ENCODE measurements at regions not wholly inside any gene's neighbourhood (a gene's known extent, or its start where the extent isn't known, plus 50 kb on each side); places are given as distances from the start of the nearest gene placed in this dataset.

- DNase-seq, result no peak
These were observed 515.5 kb downstream of the COL12A1 start for GRCh38 chr6:74690365-74690764.

DNA sequence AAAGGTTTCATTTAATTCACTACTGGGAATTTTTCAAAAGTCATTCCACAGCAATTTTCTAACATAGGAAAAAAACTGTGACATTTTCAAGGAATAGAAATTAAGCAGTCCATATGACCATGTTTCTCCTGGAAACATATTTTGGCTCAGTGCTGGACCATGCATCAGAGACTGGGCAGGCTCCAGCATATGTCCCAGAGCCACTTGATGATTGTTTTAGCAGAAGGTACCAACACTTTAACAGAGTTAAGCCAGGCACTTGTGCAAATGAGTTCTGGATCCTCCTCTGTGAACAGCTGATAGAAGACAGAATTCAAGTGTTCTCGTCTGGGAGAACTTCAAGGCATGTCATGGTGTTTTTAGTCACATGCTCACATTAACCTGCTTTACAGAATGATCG lies 516.3 kb downstream of the COL12A1 start:
- no peak for DNase-seq

GRCh38 chr6:74677463-74677862 lies 528.4 kb downstream of the COL12A1 start:
- DNase-seq, result no peak

DNA sequence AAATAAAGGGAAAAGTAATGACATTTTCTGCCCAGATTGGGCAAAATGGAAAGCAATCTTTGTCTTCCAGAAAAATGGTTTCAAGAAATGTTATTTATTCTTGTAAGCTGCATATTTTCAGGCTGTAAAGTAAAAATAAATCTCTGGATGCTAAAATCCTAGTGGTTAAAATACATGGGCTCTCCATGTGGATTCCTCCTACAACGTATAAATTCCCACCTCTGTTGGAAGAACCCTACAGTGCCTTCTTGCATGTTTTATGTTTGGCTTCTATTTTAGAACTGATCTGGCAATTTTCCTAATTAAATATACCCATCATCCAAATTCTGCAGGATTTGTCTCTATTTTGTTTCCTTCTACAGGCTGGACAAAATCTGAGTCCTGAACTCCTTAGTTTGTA lies 528.9 kb downstream of the COL12A1 start:
- no peak for DNase-seq

DNA sequence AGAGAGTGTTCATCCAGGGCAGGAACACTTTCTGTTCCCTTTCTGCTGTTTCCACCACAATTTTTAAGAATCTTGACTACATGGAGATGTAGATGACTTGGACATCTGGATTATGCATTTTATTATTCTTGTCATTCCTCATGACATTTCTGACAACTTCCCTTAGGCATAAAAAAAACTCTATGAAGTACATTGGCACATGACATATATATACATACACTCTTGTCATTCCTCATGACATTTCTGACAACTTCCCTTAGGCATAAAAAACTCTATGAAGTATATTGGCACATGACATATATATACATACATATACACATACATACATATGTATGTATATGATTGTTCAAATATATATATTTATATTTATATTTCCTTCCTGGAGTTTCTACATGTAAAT lies 531.5 kb downstream of the COL12A1 start:
- DNase-seq, result no peak

DNA sequence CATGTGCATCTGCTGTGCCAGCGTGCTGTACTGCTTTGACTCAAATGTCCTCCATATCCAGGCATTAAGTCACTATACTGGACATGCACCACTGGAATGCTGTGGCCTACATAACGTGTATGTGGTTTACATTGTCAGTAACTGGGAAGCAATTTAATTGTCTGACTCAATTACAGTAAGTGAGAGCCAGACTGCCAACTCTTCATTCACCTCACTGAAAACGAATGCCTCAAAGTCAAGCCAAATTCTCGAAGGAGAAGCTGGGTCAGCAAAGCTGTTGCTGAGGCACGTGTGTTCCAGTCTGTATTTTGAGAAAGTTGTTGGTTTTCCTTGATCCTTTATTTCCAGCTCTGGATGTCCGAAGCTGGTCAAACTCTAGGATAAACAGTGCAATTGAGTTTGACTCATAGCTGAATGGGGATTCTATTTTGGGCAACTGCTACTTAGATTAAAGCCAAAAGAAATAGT lies 534.3 kb downstream of the COL12A1 start:
- DNase-seq, result no peak

DNA sequence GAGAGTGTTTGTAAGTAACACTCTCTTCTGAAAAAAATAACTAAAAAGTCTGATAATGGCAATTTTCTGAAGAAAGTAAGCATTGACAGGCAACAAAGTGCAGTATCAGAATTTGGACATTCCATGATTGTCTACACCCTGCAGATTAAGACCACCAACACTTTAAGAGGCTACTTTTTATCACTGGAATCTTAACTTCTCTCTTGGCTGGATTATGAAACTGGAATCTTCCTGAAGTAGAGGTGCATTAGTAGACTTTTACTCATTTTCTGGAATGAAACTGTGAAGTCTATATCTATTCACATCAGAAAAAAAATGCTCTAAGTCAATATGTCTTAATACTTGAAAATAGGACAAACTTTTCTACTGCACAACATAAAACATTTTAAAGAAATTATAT lies 547.5 kb downstream of the COL12A1 start:
- no peak for DNase-seq

DNA sequence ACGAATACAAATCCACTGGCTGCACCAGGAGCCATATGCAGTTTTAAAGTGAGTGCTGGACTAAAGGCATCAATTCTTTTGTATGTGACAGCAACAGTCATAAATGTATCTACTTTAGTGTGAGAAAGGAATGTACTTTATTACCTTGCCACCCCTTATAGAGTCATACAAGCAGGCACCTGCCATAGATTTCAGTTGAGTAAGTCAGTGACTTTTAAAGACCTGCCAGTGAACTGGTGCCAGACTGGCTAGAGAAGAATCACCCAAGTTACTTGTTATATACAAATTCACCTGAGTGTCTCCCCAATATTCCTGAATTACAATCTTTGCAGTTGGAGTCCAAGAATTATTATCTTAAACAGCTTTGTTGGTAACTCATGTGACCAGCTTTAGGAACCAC lies 547.9 kb downstream of the COL12A1 start:
- DNase-seq, result no peak

- no peak for DNase-seq
These were observed 548.8 kb downstream of the COL12A1 start for GRCh38 chr6:74657011-74657410.

- no peak for DNase-seq
These were observed 549.4 kb downstream of the COL12A1 start for GRCh38 chr6:74656453-74656852.

- no peak for DNase-seq
These were observed 551.6 kb downstream of the COL12A1 start for GRCh38 chr6:74654296-74654695.

GRCh38 chr6:74651948-74652842 lies 553.7 kb downstream of the COL12A1 start:
- DNase-seq, result no peak

GRCh38 chr6:74650668-74651067 lies 555.2 kb downstream of the COL12A1 start:
- DNase-seq, result no peak

- DNase-seq, result no peak
These were observed 559.4 kb downstream of the COL12A1 start for GRCh38 chr6:74646461-74646860.

GRCh38 chr6:74645108-74645849 lies 560.6 kb downstream of the COL12A1 start:
- no peak for DNase-seq

GRCh38 chr6:74642101-74642500 lies 563.8 kb downstream of the COL12A1 start:
- no peak for DNase-seq

DNA sequence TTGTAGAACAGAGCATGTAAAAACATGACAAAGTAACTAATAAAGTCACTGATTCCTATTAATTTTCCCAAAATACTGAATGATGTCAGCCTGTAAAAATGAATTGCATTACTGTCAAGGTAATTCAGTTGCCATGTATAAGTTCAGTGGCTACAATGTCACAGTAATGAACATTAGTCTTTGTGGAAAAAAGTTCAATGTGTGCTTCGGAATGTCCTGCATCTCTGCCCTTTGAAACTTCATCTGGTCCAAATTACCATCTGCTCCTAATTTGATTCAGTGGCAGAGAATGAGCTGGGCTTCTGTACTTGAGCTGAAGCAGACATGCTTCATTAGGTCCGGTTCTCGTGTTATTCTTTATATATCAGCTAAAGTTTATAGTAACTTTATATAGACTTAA lies 567.4 kb downstream of the COL12A1 start:
- no peak for DNase-seq

- no peak for DNase-seq
These were observed 573.5 kb downstream of the COL12A1 start for GRCh38 chr6:74632196-74632875.

GRCh38 chr6:74631564-74631963 lies 574.3 kb downstream of the COL12A1 start:
- DNase-seq, result no peak

DNA sequence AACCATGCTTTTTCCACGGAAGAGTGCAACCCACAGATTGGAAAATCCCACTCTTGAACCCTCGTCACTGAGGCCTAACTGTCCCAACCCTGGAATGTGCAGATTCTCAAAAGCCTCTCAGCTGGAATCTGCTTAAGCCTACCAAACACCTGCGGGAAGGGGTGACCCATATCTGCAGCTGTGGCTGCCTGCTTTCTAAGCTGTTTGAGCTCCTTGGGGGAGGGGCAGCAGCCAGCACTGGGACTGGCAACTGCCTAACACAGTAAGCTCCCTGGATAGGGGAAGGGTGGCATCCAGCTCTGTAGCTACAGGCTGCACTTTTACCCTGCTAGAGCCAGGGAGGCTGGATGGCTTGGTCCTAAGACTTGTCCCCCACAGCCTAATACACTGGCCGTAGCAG lies 579.6 kb downstream of the COL12A1 start:
- DNase-seq, result no peak

- DNase-seq, result no peak
These were observed 582.8 kb downstream of the COL12A1 start for GRCh38 chr6:74623027-74623426.

GRCh38 chr6:74611220-74611619 lies 594.6 kb downstream of the COL12A1 start:
- DNase-seq, result no peak

DNA sequence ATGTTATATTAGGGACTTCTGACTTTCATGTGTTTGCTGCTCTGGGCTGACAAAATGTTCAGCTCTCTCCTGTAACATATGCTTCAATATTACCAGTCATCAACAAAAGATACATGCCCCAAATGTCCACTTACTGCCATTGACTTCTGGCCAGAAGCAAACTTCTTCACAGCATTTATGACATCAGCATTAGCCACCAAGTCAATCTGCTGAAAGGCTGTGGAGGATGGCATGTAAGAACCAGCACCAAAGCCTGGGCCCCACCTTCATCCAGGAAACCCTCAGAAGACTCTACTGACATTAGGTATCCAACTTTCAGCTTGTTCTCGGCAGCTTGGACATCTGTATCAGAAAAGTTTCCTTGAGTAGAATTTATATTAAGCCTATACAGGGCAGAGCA lies 595.5 kb downstream of the COL12A1 start:
- no peak for DNase-seq

- DNase-seq, result no peak
These were observed 596.0 kb downstream of the COL12A1 start for GRCh38 chr6:74609871-74610270.
